HG02588 (cell line): ENCODE measurements at regions not wholly inside any gene's neighbourhood (a gene's known extent, or its start where the extent isn't known, plus 50 kb on each side); places are given as distances from the start of the nearest gene placed in this dataset.

Experiments used
- ATAC-seq: cut with Tn5 transposase; IDR thresholded peaks from one replicate; pipeline ENCODE4 v1.9.1; 2021; ENCODE audit warnings: mild to moderate bottlenecking, moderate library complexity; ENCODE audit not compliant: unreplicated experiment

DNA sequence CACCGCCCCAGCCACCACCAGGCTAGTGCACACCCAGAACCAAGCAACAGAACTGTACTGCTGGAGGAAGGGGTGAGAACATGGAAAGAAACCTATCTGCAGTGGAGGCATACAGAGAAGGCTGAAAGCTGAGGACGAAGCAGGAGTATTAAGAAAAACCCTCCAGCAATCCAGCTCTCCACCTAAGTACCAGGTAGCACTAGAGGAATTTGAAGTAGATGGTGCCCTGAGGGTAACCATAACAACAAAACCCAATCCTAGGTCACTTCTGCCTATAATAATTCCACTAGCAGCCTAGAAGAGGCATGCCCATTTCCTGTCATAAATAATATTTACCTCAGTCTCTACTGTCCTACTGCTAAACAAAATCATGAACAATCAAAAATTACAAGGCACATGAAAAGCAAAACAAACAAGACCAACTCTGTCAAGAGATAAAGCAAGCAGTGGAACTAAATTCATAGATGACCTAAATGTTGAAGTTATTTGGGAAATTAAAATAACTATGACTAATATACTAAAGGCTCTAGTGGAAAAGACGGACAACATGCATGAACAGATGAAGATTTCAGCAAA is 51.1 kb downstream of the HYCC1 start:
- no peak for ATAC-seq

DNA sequence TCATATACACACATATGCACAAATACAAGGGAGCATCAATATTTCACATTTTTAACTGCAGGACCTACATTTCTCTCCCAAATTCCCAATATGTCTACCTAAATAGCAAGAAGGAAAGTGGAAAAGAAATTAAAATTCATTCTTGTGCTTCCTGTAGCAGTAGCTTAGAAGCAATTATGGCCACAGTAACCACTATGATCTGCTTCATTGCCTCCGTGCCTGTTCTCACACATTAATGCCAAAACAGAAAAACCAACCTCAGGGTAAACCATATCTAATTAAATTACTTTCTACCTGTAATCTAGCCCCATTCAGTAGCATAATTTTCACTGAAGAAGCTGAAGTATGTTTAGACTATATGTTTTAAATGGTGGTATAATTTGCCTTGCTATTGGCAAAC is 55.2 kb downstream of the HYCC1 start:
- ATAC-seq: no peak

DNA sequence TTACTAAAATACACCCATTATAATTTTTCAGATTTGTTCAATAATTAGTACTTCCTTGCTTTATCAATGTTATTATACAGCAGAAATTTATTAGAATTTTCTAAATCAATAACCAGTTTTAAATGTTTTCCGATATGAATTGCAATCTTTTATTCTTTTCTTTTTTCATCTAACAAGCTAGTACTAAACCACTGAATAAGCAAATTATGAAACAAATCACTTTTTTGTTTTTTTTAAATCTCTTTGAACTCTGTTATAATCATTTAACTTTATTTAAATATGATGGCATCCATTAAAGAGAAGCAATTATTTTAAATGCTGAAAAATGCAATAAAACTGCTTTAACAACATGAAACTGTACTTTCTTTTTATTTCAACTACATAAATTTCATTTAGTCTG is 59.7 kb downstream of the HYCC1 start:
- no peak for ATAC-seq

DNA sequence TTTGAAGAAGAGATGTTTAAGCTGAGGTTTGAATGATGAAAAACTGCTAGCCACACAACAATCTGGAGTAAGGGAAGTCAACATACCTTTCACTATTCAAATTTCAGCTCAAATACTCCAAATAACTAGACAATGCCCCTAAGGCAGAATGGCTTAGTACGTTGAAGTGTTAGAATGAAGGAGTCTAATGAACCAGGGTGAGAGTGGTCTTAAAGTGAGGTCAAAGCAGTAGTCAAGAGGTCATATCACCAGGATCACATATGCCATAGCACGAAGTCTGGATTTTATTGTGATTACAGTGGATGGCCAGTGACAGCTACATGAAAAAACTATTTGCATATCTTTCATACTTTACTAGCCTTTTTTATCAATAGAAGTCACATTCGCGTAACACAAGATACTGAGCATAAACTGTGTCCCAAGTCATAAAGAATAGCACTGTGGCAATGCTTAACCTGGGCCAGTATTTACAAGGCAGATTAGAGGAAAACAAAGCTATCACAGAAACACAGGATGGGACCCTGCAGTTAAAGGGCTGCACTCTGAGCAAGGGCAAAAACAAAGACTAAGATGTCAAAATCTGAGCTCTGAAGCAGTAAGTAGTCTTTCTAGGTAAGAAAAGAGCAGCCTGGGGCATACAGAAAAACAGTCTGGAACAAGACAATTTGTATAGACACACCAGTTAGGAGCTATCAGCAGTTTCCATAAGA is 61.5 kb downstream of the HYCC1 start:
- no peak for ATAC-seq

DNA sequence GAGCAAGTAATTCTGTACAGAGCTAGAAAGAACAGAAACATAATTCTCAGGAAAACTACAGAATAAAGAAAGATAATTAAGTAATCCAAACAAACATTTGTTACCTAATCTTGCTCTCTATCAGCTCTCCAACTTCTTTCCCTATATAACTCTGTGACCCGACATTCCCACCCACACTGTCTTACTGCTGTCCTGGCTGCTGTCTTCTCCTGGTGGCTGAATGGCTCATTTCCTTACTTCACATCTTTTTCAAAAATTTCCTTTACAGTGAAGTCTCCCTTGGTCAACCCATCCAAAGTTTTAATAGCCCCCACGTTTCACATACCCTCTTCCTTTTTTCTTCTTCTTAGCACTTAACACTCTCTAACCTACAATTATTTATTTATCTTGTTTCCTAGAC is 64.0 kb downstream of the HYCC1 start:
- ATAC-seq: no peak

DNA sequence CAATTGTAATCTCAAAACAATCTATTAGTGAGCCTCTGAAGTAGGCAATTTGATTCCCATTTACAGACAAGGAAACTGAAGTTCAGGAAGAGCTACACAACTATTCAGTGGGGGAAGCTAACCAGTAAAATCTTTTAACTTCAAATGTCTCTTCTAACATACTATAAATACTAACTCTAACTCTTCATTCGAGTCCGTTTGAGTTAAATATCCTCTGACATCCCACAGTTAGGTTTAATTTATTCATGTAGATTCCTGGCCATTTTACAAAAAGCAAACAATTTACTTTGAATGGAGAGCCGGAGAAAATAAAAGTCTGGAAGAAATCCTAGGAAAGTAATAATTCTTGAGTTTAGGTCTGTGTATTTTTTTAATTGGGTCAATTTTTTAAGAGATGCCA is 64.7 kb downstream of the HYCC1 start:
- no peak for ATAC-seq

DNA sequence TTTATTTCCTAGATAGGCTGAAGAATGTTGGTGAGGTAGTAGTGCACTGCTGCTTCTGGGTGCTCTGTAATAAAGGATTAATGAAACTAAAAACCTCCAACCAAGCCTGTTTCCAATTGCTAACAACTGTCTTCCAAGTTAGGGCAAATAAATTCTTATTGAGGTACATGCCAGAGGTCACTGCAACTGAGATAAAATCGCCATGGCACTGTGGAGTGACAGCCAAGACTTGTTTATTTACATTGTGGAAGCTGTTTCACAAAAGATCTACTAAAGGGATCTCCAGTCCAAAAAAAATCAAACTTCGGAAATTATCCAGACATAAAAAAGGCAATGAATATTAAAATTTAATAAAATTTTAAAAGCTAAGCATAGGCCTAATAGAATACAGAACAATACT is 65.2 kb downstream of the HYCC1 start:
- no peak for ATAC-seq

DNA sequence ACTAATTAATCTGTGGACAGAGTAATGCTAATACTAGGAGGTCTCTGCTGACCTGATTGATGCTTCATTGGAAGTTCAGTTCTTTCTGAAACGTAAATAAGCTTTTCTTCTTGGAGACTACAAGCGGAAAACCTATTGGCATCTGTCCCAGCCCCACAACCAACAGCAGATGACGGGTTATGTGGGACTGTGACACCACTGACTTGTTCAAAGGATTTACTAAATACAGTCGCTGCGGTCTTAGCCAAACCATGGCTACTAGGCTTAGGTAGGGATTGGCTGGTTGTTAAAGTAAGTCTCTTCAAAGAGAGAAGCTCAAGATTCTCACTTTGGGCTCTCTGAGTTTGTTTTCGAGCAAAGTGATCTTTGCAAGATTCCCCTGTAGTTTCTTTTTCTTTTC is 68.3 kb downstream of the HYCC1 start:
- ATAC-seq: no peak

DNA sequence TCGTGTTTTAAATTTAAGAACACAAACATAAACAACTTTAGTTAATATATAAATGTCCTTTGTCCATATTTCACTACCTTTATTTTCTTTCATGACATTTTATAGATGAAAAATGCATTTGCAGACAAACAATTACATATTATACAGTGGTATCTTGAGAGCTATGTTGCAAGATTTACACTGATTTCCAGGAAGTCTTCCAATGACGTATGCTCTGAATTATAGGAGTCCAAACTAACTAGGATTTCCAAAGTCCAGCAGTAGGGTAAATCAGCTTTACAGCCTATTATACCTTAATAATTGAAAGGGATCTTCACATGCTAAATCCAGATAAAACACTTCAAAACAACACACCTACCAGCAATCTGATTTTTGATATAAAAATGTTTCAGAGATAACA is 69.4 kb downstream of the HYCC1 start:
- ATAC-seq: no peak

DNA sequence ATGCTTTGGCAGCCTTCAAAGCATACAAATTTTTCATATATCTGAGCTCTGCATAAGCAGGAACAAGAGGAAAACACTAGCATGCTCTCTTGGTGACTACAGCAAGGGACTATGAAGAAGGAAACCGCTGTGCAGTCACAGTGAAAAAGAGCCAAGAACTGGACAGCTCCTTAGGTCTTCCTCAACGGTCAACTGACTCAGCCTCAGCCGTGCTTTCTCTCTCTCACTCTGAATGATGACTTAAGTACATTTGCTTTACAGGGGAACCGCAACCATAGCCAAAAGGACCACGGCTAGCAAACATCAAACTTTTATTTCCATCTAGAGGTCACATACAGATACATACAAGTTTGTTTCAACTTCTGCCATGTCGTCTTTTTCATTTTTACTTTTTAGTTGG is 69.9 kb downstream of the HYCC1 start:
- no peak for ATAC-seq

DNA sequence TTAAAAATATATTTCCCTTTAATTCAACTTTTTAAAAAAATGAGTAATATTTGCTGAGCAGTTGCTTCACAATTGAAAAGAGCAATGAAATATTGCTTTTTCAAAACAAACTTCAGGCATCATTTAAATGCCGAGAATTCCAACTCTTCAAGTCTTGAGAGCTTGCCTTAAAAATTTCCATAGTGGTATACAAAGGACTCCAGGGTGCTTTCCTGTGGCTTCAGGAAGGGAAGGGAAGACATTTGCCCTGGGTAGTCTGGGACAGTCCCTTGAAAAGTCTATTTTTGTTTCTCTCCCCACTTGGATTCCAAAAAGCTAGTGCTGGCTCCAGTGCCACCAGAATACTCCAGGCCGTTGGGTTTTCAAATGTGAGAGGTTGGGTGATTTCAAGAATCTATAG is 71.7 kb downstream of the HYCC1 start:
- ATAC-seq: no peak

DNA sequence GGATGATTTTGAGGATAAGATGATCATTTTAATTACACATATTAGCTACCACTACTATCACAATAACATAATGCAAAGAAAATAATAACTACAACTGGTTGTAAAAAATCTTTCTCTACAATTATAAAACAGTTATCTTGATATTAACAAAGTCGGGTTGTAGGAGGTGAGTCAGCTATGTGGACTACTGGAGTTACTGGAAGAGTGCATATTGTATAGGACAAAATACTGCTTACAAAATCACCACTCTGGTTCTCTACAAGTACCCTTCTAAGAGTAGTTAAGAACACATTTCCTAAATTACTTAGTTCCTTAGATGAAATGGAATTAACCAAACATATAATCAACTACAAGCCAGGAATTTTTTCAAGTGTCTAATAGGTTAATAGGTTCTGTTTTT is 74.1 kb downstream of the HYCC1 start:
- ATAC-seq: no peak

DNA sequence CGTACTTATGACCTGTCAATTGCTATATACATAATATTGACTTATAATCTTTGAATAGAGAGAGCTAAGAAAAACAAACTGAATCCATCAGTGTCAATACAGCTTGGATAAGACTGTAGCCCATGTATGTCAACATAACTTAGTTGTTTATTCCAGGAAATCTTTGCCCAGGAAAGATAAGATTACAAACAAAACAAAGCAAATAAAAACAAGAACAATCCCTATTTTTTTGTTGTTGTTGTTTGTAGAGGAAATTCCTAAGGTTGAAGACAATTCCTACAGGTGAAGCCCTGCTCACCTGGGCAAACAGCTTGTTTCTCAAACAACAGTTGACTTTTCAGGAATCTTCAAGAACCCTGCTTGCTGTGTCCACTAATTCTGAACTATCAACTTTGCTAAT is 76.0 kb downstream of the HYCC1 start:
- no peak for ATAC-seq

DNA sequence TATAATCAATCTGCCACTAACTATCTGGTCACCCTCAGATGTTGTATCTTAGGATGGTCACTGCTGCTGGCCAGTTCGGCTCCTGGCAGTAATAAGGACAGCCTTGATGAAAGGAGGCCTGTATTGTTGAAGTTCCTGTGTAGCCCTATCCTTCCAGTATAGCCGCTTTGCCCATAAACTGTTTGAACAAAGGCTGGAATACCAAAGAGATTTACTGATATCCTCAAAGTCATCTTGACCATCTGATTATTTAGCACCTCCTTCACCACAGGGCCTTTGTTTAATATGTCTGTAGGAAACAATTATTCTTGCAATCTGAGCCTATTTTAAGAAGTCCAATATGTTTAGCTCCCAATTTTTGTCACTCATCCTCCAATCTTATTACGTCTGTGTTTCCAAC is 77.7 kb downstream of the HYCC1 start:
- ATAC-seq: no peak

DNA sequence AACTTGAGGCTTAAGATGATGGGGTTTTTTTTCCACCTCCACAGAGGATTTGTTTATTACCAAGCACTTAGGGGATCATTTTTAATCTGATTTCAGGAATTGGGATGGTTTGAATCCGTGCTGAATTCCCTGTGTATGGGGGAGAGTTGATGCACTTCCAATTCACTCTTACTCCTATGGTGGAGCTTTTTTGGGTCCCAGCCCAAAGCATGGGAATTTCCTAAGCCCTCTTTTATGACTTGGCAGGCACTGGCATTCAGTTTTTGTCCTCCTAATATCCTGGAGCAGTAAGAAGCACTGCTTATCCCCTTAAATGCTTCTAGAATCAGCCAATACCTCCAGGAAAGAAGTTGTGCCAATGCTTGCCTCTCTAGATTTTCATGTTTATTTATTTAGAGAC is 78.7 kb downstream of the HYCC1 start:
- ATAC-seq: no peak

DNA sequence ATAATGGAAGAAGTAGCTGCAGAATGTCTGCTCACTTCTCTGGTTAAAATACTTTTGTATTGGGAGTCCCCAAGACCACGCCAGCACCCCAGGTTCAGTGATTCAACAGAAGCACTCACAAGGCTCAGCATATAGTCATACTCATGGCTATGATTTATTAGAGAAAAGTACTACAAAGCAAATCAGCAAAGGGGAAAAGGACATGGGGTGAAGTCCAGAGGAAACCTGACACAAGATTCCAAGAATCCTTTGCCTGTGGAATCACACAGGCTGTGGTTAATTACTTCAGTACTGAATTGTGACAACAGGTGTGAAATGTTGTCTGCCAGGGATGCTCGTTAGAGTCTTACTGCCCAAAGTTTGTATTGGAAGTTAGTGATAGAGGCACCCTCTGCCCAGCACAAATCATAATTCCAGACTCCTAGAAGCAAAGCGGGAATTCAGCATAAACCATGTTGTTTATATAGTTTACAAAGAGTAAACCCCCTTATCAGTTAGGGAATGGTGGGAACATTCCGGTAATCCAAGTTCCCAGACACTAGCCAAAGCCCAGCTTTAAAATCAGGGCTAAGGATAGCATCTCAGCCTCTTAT is 79.4 kb downstream of the HYCC1 start:
- ATAC-seq: no peak

DNA sequence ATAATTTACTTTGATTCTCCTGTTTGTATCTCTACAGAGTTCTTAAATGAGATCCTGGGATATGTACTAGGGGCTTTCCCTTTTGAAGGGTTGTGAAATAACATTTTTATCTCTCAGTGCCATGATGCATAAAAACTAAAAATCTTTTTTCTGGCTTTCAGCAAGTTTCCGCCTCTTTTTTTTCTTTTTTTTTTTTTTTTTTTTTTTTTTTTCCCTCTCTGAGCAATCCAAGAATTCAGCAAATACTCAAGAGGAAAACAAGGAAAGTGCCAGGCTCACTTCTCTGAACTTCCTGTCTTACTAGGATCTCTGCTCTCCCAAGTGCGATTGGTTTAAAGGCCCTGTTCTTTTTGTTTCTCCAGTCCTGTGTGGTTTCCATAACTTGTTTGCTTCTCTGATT is 79.9 kb downstream of the HYCC1 start:
- ATAC-seq: no peak

DNA sequence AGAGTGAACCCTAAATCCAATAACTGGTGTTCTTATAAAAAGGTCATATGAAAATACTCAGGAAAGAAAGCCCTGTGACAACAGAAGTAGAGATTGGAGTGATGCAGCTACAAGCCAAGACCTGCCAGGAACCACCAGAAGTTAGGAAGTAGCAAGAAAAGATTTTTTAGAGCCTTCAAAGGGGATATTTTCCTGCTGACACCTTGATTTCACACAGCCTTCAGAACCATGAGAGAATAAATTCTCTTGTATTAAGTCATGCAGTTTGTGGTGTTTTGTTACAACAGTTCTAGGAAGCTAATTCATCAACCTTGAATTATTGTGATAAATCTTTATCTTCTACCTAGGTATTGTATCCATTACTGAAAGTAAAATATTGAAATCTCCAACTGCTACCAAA is 81.0 kb downstream of the HYCC1 start:
- no peak for ATAC-seq

DNA sequence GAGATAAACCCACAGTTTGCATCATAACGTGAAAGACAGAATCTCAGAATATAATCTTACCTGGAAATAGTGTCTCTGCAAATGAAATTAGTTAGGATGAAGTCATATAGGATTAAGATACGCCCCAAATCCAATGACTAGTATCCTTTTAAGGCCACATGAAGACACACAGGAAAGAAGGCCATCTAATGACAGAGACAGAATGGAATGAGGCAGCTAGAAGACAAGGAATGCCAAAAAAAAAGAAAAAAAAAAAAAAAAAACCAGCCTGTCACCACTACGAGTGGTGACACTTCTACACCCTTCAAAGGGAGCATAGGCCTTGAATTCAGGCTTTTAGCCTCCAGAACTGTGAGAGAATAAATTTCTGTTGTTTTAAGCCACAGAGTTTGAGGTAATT is 82.9 kb downstream of the HYCC1 start:
- no peak for ATAC-seq

DNA sequence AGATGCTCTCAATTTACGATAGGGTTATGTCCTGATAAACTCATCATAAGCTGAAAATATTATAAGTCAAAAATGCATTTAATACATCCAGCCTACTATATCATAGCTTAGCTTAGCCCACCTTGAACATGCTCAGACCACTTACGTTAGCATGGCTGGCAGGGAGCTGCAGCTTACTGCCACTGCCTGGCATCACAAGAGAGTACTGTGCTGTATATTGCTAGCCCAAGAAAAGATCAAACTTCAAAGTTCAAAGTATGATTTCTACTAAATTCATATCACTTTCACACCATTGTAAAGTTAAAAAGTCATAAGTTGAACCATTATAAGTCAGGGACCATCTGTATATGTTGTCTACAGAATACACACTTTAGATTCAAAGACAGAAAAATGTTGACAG is 91.6 kb downstream of the HYCC1 start:
- ATAC-seq: no peak

DNA sequence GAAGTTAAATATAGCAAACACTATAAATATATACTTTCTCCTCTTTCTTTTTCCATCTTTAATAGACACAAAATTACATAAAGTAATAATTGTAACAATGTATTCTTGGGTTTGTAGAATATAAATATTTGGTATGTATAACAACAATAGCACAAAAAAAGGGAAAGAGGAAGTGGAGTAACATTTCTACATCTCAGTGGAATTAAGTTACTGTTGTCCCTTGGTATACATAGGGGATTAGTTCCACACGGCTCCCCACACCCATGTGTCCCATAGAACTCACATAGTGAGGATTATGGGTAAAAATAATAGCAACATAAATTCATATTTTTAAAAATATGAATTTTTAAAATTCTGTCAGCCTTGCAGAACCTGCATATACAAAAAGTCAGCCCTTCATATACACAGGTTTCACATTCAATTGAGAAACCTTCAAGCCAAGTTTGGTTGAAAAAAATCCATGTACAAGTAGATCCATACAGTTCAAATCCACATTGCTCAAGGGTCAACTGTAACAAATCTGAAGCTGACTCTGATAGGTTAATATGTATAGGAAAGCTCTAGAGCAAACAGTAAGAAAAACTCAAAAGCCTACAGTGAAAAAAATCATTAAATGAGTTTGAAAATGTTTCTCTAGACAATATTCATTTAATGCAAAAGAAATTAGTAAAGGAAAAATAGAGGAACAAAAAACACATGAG is 92.4 kb downstream of the HYCC1 start:
- no peak for ATAC-seq

DNA sequence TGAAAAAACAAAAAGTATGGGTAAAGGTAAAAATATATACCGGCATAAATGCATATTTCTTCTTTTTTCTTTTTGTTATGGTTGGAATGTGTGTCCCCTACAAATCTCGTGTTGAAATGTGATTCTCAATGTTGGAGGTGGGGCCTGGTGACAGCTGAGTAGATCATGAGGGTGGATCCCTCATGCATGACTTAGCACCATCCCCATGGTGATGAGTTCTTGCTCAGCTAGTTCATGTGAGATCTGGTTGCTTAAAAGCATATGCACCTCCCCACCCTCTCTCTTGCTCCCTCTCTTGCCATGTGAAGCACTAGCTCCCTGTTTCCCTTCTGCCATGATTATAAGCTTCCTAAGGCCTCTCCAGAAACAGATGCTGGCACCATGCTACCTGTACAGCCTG is 93.3 kb downstream of the HYCC1 start:
- no peak for ATAC-seq
